Colonic mucosa (tissue), 4 donors: ENCODE measurements at regions not wholly inside any gene's neighbourhood (a gene's known extent, or its start where the extent isn't known, plus 50 kb on each side); places are given as distances from the start of the nearest gene placed in this dataset.

Source experiments
- DNase-seq: peaks from one replicate; pipeline ENCODE4 v3.0.0-alpha.2; 2020
- H3K27ac ChIP-seq: fragments of 200-600 bp; one replicate; pipeline ENCODE4 v1.8.0; 2021
- H3K27me3 ChIP-seq: fragments of 200-600 bp; one replicate; pipeline ENCODE4 v1.8.0; 2021
- H3K36me3 ChIP-seq: fragments of 200-600 bp; one replicate; pipeline ENCODE4 v1.8.0; 2021
- H3K4me1 ChIP-seq: fragments of 200-600 bp; one replicate; pipeline ENCODE4 v1.8.0; 2021; ENCODE audit warnings: mild to moderate bottlenecking
- H3K4me3 ChIP-seq: fragments of 200-600 bp; one replicate; pipeline ENCODE4 v1.8.0; 2021
- H3K9ac ChIP-seq, 2 donors: one replicate each; pipeline ENCODE4 v1.7.0; 2013; ENCODE audit warnings: control low read depth in 2 of 2, low read depth in 2 of 2, low read length in 2 of 2
- H3K9me3 ChIP-seq: fragments of 200-600 bp; one replicate; pipeline ENCODE4 v1.8.0; 2021
- intact Hi-C: fragments of 100-400 bp; cut with DNase I; formaldehyde crosslinking; loops from one replicate; pipeline ENCODE4 v1.14.1; 2022
- TF ChIP-seq, protein P1 (sequence below): fragments of 200-600 bp; IDR thresholded peaks from one replicate; pipeline ENCODE4 v1.8.0; 2022; ENCODE audit warnings: antibody characterized with exemption, mild to moderate bottlenecking
- donor health status: healthy.
- donor health status: DM: no; HTN: no; CAD: no.
- donor health status: DM: no; HTN: no; CAD: no.

DNA sequence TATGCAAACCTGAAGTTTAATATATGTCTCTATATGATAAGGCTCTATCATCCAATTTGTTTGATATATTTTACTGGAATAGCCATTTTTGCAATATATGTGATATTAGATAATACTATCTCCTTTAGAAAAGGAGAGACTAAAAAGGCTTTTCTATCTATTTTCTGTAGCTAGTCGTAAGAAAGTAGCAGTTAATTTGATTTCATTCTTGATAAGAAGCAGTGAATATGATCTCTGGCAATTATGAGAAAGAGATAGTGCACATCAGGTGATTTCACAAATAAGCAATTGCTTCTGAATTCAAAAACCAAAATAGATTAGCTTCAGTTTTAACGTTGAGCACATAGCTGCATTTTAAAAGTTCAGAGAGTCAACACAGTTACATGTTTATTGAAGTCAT, 1318.4 kb downstream of the CDH8 start:
- TF ChIP-seq, protein P1, sequence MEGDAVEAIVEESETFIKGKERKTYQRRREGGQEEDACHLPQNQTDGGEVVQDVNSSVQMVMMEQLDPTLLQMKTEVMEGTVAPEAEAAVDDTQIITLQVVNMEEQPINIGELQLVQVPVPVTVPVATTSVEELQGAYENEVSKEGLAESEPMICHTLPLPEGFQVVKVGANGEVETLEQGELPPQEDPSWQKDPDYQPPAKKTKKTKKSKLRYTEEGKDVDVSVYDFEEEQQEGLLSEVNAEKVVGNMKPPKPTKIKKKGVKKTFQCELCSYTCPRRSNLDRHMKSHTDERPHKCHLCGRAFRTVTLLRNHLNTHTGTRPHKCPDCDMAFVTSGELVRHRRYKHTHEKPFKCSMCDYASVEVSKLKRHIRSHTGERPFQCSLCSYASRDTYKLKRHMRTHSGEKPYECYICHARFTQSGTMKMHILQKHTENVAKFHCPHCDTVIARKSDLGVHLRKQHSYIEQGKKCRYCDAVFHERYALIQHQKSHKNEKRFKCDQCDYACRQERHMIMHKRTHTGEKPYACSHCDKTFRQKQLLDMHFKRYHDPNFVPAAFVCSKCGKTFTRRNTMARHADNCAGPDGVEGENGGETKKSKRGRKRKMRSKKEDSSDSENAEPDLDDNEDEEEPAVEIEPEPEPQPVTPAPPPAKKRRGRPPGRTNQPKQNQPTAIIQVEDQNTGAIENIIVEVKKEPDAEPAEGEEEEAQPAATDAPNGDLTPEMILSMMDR: no peak
- intact Hi-C loops: no loop called here
- no peaks in the 10 kb centered on the region for H3K36me3 ChIP-seq
- H3K4me3 ChIP-seq: no peak overlapping the region
- H3K4me1 ChIP-seq: no peaks in the 10 kb centered on the region
- no peaks in the 10 kb centered on the region for H3K27me3 ChIP-seq
- DNase-seq: no peak
- H3K9ac ChIP-seq: no peak overlapping the region
- H3K27ac ChIP-seq: no peak overlapping the region
- no peaks in the 10 kb centered on the region for H3K9me3 ChIP-seq

DNA sequence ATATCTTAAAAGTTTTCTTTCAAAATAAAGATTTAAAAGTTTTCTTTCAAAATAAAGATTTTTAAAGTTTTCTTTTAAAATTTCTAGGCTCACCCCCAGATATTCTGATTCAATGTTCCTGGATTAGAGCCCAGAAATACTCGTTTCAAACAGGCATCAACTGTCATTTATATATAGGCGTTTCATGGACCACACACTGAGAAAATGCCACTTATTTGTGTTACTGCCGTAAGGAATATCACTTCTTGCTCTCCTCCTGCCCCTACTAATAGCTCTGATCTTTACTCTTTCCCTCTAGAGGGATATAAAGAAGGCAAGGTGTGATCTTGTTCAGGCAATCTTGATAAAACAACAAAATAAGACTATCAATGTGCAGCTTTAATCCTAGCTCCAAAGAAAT, 1324.1 kb downstream of the CDH8 start:
- TF ChIP-seq, protein P1: no peak
- DNase-seq: no peak
- Histone ChIP-seq H3K27ac (no peak overlapping the region), H3K9me3 (no peaks in the 10 kb centered on the region), H3K4me3 (no peak overlapping the region), H3K9ac (no peak overlapping the region), H3K4me1 (no peaks in the 10 kb centered on the region), H3K36me3 (no peaks in the 10 kb centered on the region), H3K27me3 (no peaks in the 10 kb centered on the region)
- intact Hi-C loops: no loop called here

DNA sequence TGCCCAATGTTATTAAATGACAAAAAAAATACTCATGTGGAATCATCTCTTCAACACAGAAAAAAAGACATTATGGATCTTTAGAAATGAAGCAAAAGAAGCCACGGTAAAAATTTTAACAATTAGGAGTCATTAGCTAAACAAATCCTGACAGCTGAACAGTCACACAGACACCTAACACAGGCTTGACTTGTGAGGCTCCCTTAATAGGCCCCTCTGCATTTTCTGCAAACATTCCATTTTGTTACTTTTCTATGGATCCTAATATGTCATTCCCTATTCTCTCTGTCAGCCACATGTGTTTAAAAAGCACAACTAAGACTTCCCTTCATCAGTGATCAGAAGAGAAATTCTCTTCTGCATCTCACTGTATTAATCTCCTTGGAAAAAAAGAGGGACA, 1331.5 kb downstream of the CDH8 start:
- intact Hi-C loops: no loop called here
- Histone ChIP-seq H3K4me3 (no peak overlapping the region), H3K27me3 (no peaks in the 10 kb centered on the region), H3K9me3 (no peaks in the 10 kb centered on the region), H3K9ac (no peak overlapping the region), H3K27ac (no peak overlapping the region), H3K4me1 (no peaks in the 10 kb centered on the region), H3K36me3 (no peaks in the 10 kb centered on the region)
- DNase-seq: no peak
- TF ChIP-seq, protein P1: no peak

DNA sequence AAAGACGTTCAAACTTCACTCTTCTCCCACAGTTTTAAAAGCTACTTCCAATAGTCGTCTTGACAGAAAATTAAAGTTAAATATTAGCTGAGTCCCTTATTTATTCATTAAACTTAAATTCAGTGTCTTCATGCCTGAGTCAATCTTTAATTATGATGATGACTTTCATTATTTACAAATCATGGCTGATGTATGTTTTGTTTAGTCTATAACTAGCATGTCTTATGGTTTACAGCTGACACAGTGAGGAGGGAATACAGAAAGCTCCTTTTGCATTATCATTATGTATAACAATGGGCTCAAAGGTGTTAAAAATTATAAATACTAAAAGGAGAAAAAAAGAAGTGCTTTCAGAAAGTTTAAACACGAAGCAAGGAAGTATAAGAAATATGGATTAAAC, 1333.1 kb downstream of the CDH8 start:
- H3K4me3 ChIP-seq: no peak overlapping the region
- H3K4me1 ChIP-seq: no peaks in the 10 kb centered on the region
- no peak overlapping the region for H3K27ac ChIP-seq
- no peaks in the 10 kb centered on the region for H3K27me3 ChIP-seq
- no peak for DNase-seq
- intact Hi-C loops: no loop called here
- no peaks in the 10 kb centered on the region for H3K9me3 ChIP-seq
- TF ChIP-seq, protein P1: no peak
- H3K9ac ChIP-seq: no peak overlapping the region
- no peaks in the 10 kb centered on the region for H3K36me3 ChIP-seq

DNA sequence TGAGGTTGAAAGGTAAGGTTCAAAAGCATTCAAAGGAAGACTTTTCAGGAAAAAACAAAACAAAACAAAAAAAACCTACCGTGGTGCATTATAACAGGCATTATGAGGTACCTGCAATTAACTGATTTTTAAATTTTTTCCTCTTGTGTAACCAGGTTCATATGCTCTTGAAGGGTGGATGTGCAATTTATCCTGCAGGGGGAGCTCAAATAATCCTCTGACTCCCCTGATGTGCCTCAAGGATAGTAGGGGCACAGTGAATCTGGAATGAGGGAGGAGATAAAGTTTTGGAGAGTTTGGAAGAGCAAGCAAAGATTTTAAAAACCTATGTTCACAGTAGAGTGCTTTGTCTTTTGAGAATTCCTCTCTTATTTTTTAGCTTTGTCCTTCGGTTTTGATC, 1349.4 kb downstream of the CDH8 start:
- Histone ChIP-seq H3K27ac (no peak overlapping the region), H3K4me3 (no peak overlapping the region), H3K27me3 (no peaks in the 10 kb centered on the region), H3K9me3 (no peaks in the 10 kb centered on the region), H3K4me1 (no peaks in the 10 kb centered on the region), H3K9ac (no peak overlapping the region), H3K36me3 (no peaks in the 10 kb centered on the region)
- TF ChIP-seq, protein P1: no peak
- intact Hi-C loops: no loop called here
- no peak for DNase-seq

DNA sequence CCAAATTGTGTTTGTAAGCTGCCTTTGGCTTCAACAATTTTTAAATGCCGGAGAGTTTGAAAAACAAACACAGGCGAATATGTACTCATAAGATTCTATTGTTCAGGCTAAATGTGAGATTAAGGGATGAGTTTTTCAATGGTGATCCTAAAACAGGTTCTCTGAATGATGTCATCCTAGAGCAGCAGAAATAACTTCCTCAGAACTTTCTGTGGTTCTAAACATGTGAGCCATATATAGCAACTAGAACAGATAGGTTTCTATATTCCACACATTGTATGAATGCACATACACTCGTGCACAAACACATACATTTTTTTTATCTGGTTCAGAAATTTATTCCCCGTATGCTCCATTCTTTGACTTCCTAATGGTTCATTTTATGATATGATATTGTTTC, 1352.2 kb downstream of the CDH8 start:
- H3K9me3 ChIP-seq: no peaks in the 10 kb centered on the region

More for the DNA sequence above, 1352.2 kb downstream of the CDH8 start:
- no peak for DNase-seq
- Histone ChIP-seq H3K27ac (no peak overlapping the region), H3K27me3 (no peaks in the 10 kb centered on the region), H3K4me1 (no peaks in the 10 kb centered on the region), H3K9ac (no peak overlapping the region), H3K4me3 (no peak overlapping the region), H3K36me3 (no peaks in the 10 kb centered on the region)
- intact Hi-C loops: no loop called here
- TF ChIP-seq, protein P1: no peak
